ENCODE measurements at regions not wholly inside any gene's neighbourhood (a gene's known extent, or its start where the extent isn't known, plus 50 kb on each side); places are given as distances from the start of the nearest gene placed in this dataset.

- Histone ChIP-seq H3K4me1 (peaks cover 30% of the 10 kb centered on the region), H3K9me3 (no peaks in the 10 kb centered on the region), H3K36me3 (ENCODE audit: insufficient read depth in 1 of 2, low read depth in 1 of 2) (no peaks in the 10 kb centered on the region), H3K4me3 (no peak overlapping the region), H3K27me3 (ENCODE audit: insufficient read depth in 3 of 3, low read length in 2 of 3) (no peaks in the 10 kb centered on the region), H3K27ac (no peak overlapping the region)
- intact Hi-C loops (cut with DNase I): loop anchor here in 1 of 2 donors (10.0 kb wide), 1 partner anchor 337 kb away; no protein-coding TSS in a partner anchor
- ATAC-seq (no peak), DNase-seq (no peak)
- WGBS, 3 donors: 92 to 95% (median 94%) methylated on average over 6 of the region's 6 CpGs
- no peak for TF ChIP-seq CTCF (IDR thresholded peaks at IDR 0.05)
Measured at GRCh38 chr6:14547284-14547998, 429.9 kb downstream of the CD83 start.

DNA sequence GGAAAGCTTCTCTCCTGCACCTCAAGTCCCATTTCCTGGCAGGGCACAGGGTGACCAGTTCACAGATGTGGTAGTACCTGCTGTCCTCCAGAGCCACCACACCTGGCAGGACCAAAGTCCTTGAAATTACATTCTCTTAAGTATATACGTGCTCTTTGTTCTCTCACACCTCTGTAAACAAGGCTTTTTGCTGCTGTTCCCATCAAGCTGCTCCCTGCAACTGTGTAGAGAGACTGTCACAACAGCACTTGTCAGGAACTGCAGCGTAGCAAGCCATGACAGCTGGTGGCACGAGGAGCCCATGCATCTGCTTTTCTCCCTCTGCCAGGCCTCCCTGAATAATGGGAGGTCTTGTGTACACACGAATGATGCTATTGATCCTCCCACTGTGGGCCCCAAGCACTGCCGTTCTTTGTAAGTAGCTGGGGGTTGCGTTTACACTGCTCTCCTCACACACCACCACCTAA is 431.8 kb downstream of the CD83 start:
- WGBS, 3 donors: 59 to 74% (median 61%) methylated on average over 6 of the region's 6 CpGs
- Histone ChIP-seq H3K36me3 (ENCODE audit: insufficient read depth in 1 of 2, low read depth in 1 of 2) (no peaks in the 10 kb centered on the region), H3K27me3 (ENCODE audit: insufficient read depth in 3 of 3, low read length in 2 of 3) (no peaks in the 10 kb centered on the region), H3K27ac (no peak overlapping the region), H3K4me3 (no peak overlapping the region), H3K9me3 (no peaks in the 10 kb centered on the region), H3K4me1 (peaks cover 30% of the 10 kb centered on the region)
- TF ChIP-seq CTCF (IDR thresholded peaks at IDR 0.05): no peak
- intact Hi-C loops (cut with DNase I): loop anchor here in 1 of 2 donors (10.0 kb wide), 1 partner anchor 335 kb away; no protein-coding TSS in a partner anchor
- ATAC-seq (no peak), DNase-seq (no peak)

DNA sequence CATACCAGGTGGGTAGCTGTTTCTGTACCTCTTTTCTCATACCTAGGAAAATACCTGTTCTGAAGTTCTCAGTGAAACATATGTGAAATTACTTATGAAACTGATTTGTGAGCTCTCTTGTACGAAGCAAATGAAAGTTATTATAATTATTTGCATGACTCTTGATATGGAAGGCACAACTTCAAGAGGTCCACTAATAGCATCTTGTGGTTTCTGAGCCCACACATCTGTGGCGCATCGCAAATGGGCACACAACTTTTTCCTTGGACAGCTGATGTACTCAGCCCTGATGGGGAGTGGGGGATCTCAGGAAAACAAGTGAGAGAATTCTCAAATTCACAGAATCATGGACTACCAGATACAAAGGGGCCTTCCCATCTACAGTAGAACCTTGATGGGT is 432.3 kb downstream of the CD83 start:
- Histone ChIP-seq H3K36me3 (ENCODE audit: insufficient read depth in 1 of 2, low read depth in 1 of 2) (no peaks in the 10 kb centered on the region), H3K4me3 (no peak overlapping the region), H3K9me3 (no peaks in the 10 kb centered on the region), H3K27ac (no peak overlapping the region), H3K27me3 (ENCODE audit: insufficient read depth in 3 of 3, low read length in 2 of 3) (no peaks in the 10 kb centered on the region), H3K4me1 (peaks cover 30% of the 10 kb centered on the region)
- DNase-seq (no peak), ATAC-seq (no peak)
- intact Hi-C loops (cut with DNase I): loop anchor here in 1 of 2 donors (10.0 kb wide), 1 partner anchor 335 kb away; no protein-coding TSS in a partner anchor
- TF ChIP-seq CTCF (IDR thresholded peaks at IDR 0.05): no peak
- 91 to 97% (median 97%) methylated on average over 3 of the region's 3 CpGs for WGBS, 3 donors

DNA sequence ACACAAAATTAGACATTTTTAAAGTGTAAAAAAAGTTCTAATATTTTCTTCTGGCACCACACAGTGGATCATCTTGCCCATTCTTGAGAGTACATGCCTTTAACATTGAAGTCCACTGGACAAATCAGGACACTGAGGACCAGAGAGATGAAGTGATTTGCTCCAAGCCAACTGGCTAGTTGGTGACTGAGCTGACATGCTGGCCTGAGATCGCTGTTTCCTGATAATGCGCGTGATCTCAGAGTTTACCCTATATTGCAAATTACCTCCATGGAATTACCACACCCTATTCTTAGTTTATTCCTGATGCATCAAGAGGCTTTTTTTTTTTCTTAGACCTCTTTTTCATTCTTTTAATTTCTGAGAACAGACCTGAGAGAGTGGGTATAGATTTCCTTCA is 432.8 kb downstream of the CD83 start:
- Histone ChIP-seq H3K4me1 (peaks cover 27% of the 10 kb centered on the region), H3K9me3 (no peaks in the 10 kb centered on the region), H3K27me3 (ENCODE audit: insufficient read depth in 3 of 3, low read length in 2 of 3) (no peaks in the 10 kb centered on the region), H3K27ac (peak overlapping the region; percentile 72), H3K36me3 (ENCODE audit: insufficient read depth in 1 of 2, low read depth in 1 of 2) (no peaks in the 10 kb centered on the region), H3K4me3 (no peak overlapping the region)
- DNase-seq (no peak), ATAC-seq (no peak)
- intact Hi-C loops (cut with DNase I): no loop called here
- TF ChIP-seq CTCF (IDR thresholded peaks at IDR 0.05): no peak
- WGBS, 3 donors: 82 to 88% (median 85%) methylated on average over 3 of the region's 3 CpGs
